Left renal pelvis (tissue), 4 donors: ENCODE measurements at regions not wholly inside any gene's neighbourhood (a gene's known extent, or its start where the extent isn't known, plus 50 kb on each side); places are given as distances from the start of the nearest gene placed in this dataset.
"Not testable (repeated sequence)": the region's sequence is repeated elsewhere in the genome, so short reads cannot be mapped to it uniquely, and the experiment has no call there.

ENCODE experiments used
- DNase-seq, 4 donors: peaks; one replicate each; pipeline ENCODE4 v3.0.0-alpha.2; 2013; ENCODE audit warnings: low read depth in 4 of 4, low spot score in 3 of 4

DNA sequence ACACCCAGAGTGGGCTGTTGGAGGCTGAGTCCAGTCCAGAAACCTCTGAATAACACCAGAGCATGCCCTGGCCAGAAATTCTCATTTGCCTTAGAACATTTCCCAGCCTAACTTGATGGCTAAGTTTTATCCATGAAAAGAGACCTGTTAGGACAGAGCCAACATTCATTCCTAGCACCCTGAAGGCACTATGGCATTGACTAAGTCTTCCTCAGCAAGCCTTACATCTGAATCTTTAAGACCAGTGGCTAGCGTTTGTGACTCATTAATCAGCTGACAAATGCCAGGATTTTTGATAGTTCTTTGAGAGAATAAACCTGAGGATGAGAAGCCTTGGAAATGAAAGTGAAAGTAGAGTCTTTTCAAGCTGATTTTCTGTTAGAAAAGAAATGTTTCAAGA is 1087.1 kb upstream of the ALCAM start:
- no peak for DNase-seq

- no peak for DNase-seq
Measured at GRCh38 chr3:104281713-104282112, 1085.0 kb upstream of the ALCAM start.

- DNase-seq, result no peak
Measured at GRCh38 chr3:104286645-104287044, 1080.1 kb upstream of the ALCAM start.

DNA sequence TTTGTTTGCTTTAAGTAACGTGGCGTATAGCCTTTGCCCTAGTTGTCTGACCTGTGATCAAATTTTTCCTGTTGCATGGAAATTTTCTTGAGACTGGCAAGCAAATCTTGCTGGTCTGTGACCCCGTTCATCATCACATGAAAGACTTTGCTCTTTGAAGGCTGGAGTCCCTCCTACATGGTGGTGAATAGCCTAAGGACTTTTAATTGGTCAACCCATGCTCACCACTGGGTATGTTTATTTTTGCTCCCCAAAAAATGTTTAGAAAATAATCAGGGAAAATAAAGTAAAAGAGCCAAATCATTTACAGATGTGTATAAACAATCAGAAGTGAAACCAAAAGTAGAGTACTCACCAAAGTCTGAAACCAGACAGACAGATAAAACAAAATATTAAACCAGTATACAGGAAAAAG is 1075.3 kb upstream of the ALCAM start:
- DNase-seq, result no peak

- no peak for DNase-seq
Measured at GRCh38 chr3:104291878-104292277, 1074.8 kb upstream of the ALCAM start.

DNA sequence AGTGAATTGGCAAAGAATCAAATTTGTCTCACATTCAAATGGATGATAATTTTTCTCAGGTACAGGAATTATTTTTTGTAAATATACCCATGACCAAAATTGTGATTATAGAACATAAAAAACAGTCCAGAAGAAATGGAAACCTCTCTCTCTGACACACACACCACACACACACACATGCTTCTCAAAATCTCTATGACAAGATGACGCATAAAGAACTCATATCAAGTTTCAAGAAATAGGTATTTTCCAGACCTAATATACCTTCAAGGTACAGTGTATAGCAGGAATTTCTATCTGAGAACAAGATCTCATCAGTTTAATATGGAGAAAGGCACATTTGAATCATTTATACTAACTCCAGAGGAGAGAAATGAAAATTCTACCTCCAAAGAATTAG is 1069.1 kb upstream of the ALCAM start:
- DNase-seq, result no peak

GRCh38 chr3:104298662-104299061 is 1068.0 kb upstream of the ALCAM start:
- DNase-seq, result no peak

GRCh38 chr3:104316118-104316517 is 1050.6 kb upstream of the ALCAM start:
- DNase-seq, result no peak

DNA sequence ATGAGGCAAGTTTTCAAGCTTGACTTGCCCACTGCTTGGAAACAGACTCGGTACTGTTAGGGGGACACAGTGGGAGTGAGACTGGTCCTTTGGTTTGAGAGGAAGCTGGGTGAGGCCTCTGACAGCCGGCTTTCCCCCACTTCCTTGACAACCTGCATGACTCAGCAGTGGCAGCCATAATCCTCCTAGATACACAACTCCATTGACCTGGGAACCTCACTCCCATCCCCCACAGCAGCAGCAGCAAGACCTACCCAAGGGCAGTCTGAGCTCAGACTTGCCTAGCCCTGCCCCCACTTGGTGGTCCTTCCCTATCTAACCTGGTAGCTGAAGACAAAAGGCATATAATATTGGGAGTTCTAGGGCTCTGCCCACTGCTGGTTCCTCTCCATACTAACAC is 1043.5 kb upstream of the ALCAM start:
- no peak for DNase-seq

DNA sequence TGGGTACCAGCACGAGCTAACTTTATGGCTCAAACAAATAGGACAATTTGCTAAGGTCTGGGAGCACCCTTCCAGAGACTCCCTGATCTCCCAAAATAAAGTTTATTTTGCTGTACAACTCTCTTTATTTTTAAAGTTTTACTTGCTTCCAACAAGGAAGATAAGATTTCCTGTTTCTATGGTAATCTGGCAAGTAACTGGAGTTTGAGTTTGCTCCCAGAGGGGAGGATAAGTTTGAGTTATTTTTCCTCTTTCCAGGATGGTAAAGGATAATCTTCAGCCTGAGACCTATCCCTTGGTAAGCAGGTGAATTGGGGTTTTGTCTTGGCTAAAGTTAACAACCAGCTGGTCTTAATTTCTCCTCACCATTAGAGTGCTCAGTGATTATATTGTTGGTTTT is 1019.4 kb upstream of the ALCAM start:
- no peak for DNase-seq

- no peak for DNase-seq
Measured at GRCh38 chr3:104349836-104350235, 1016.9 kb upstream of the ALCAM start.

GRCh38 chr3:104353951-104354350 is 1012.8 kb upstream of the ALCAM start:
- no peak for DNase-seq

DNA sequence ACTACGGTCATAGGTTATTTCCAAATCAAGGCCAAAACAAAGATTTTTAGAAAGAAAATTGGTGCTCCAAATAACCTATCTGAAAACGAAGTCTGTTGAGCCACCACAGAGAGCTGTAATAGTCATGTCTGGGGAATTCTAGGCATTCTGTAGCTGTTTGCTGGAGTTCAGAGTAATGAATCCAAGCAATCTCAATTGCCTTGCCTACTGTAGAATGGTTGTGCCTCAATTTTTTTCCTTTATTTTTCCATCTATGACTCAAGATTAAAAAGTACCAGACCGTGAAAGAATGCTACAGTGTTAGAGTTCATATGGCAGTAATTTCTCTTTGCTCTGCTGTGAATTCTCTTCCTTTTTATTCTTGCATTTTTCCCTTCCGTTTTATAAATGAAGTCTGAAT is 1007.2 kb upstream of the ALCAM start:
- no peak for DNase-seq

GRCh38 chr3:104360038-104360437 is 1006.7 kb upstream of the ALCAM start:
- DNase-seq, result no peak

GRCh38 chr3:104361748-104362147 is 1005.0 kb upstream of the ALCAM start:
- DNase-seq, result not testable (repeated sequence)

- DNase-seq, result no peak
Measured at GRCh38 chr3:104362319-104362718, 1004.4 kb upstream of the ALCAM start.

GRCh38 chr3:104367000-104367399 is 999.7 kb upstream of the ALCAM start:
- DNase-seq, result no peak

- DNase-seq, result no peak
Measured at GRCh38 chr3:104368760-104369159, 997.9 kb upstream of the ALCAM start.

GRCh38 chr3:104385421-104385820 is 981.3 kb upstream of the ALCAM start:
- no peak for DNase-seq

GRCh38 chr3:104388619-104389018 is 978.1 kb upstream of the ALCAM start:
- no peak for DNase-seq

- no peak for DNase-seq
Measured at GRCh38 chr3:104392327-104392726, 974.4 kb upstream of the ALCAM start.

GRCh38 chr3:104396974-104397669 is 969.6 kb upstream of the ALCAM start:
- no peak for DNase-seq

- DNase-seq, result no peak
Measured at GRCh38 chr3:104397713-104398112, 969.0 kb upstream of the ALCAM start.
